HepG2 (cell line): ENCODE measurements at regions not wholly inside any gene's neighbourhood (a gene's known extent, or its start where the extent isn't known, plus 50 kb on each side); places are given as distances from the start of the nearest gene placed in this dataset.

ENCODE experiments used
- ATAC-seq: fragments of 200-7000 bp; cut with Tn5 transposase; 3 replicates; pipeline ENCODE4 v1.9.1; 2020; ENCODE audit warnings: mild to moderate bottlenecking, moderate library complexity
- BruUV-seq: library from RNA; stranded (reverse); fragments of 400-500 nt; replicated peaks from 2 replicates; lab custom pipeline; 2021; lab: Mats Ljungman, UMichigan
- CTCF ChIA-PET: fragments of 300-600 bp; formaldehyde crosslinking; extraction: SDS; loops from one replicate; lab custom pipeline; 2021; ENCODE audit warnings: low total read pairs, inconsistent platforms, low intra/inter-chr PET ratio; lab: Yijun Ruan, JAX
- POLR2A ChIA-PET: fragments of 350-600 bp; sonication (Branson Sonifier 250); formaldehyde crosslinking; loops from one replicate; lab custom pipeline; 2020; ENCODE audit warnings: antibody characterized with exemption, inconsistent platforms; lab: Yijun Ruan, JAX
- DNase-seq: peaks from one replicate; pipeline ENCODE4 v3.0.0-alpha.2; 2015; ENCODE audit warnings: low spot score
- FAIRE-seq: peaks from 3 replicates; lab custom pipeline; 2011; peaks lifted over from hg19 to GRCh38; lab: Jason Lieb, UNC
- H2AFZ ChIP-seq: one replicate; pipeline ENCODE4 v1.6.1; 2011; ENCODE audit warnings: low read length, inconsistent platforms
- H3K27ac ChIP-seq: fragments of 300-600 bp; 3 replicates; pipeline ENCODE4 v1.8.0; 2011; ENCODE audit warnings: mixed run types, mild to moderate bottlenecking, mixed read lengths, low read length, inconsistent platforms; ENCODE audit not compliant: insufficient read depth; ENCODE audit errors: extremely low read length
- H3K27me3 ChIP-seq, 2 experiments: fragments of 200-600 bp in 1 of 2; 2 replicates in 1 of 2; 3 replicates in 1 of 2; pipeline versions ENCODE4 v1.6.0 to v1.8.0; 2011; ENCODE audit warnings: low read length in 2 of 2, mild to moderate bottlenecking in 2 of 2, moderate library complexity in 2 of 2, inconsistent platforms in 1 of 2; ENCODE audit not compliant: insufficient read depth in 2 of 2, control insufficient read depth in 1 of 2
- H3K36me3 ChIP-seq, 2 experiments: fragments of 200-600 bp in 1 of 2; replicated peaks in 1 of 2; 2 replicates in 1 of 2; 3 replicates in 1 of 2; pipeline versions ENCODE4 v1.5.1 to v1.8.0; 2011; ENCODE audit warnings: low read length in 2 of 2, inconsistent platforms in 1 of 2; ENCODE audit not compliant: insufficient read depth in 2 of 2, control insufficient read depth in 1 of 2
- H3K4me1 ChIP-seq: 2 replicates; pipeline ENCODE4 v1.5.1; 2012; ENCODE audit warnings: low read length, inconsistent platforms; ENCODE audit not compliant: insufficient read depth
- H3K4me2 ChIP-seq: 2 replicates; pipeline ENCODE4 v1.6.0; 2011; ENCODE audit warnings: low read depth, low read length, inconsistent platforms
- H3K4me3 ChIP-seq, 3 experiments: fragments of 200-600 bp in 1 of 3; sonication (generic), shearing (Covaris generic) in 1 of 3; replicated peaks in 1 of 3; 2 replicates each; pipeline ENCODE4 v1.5.1; 2011 to 2016; ENCODE audit warnings: low read length in 3 of 3, inconsistent platforms in 2 of 3, low read depth in 2 of 3, mild to moderate bottlenecking in 2 of 3, control low read depth in 1 of 3, mixed read lengths in 1 of 3; ENCODE audit not compliant: insufficient read depth in 1 of 3
- H3K79me2 ChIP-seq: one replicate; pipeline ENCODE4 v1.6.1; 2011; ENCODE audit warnings: low read length, inconsistent platforms; ENCODE audit not compliant: insufficient read depth
- H3K9ac ChIP-seq: 2 replicates; pipeline ENCODE4 v1.6.0; 2011; ENCODE audit warnings: mild to moderate bottlenecking, low read depth, low read length, inconsistent platforms; ENCODE audit not compliant: insufficient read depth
- H3K9me3 ChIP-seq: 2 replicates; pipeline ENCODE4 v1.5.1; 2012; ENCODE audit warnings: mild to moderate bottlenecking, low read length
- H4K20me1 ChIP-seq: 2 replicates; pipeline ENCODE4 v1.6.0; 2011; ENCODE audit warnings: inconsistent platforms, mild to moderate bottlenecking, low read length, moderate library complexity; ENCODE audit not compliant: insufficient read depth
- AFF4 ChIP-seq: sonication (generic); formaldehyde crosslinking; IDR thresholded peaks from 2 replicates; pipeline ENCODE4 v1.4.0; 2020; ENCODE audit warnings: missing genetic modification reagents
- AHR ChIP-seq: IDR thresholded peaks from 2 replicates; pipeline ENCODE4 v1.6.1; 2018; ENCODE audit warnings: missing genetic modification reagents, missing compliant biosample characterization
- ELF4 ChIP-seq: sonication (generic); formaldehyde crosslinking; IDR thresholded peaks from 2 replicates; pipeline ENCODE4 v1.5.0; 2020; ENCODE audit warnings: missing genetic modification reagents, mild to moderate bottlenecking, moderate library complexity, borderline replicate concordance
- PBX2 ChIP-seq: IDR thresholded peaks from 2 replicates; pipeline ENCODE4 v1.6.1; 2016; ENCODE audit warnings: control low read depth
- SMAD3 ChIP-seq: sonication (generic); formaldehyde crosslinking; IDR thresholded peaks from 2 replicates; pipeline ENCODE4 v1.4.0; 2020; ENCODE audit warnings: missing genetic modification reagents
- SMC3 ChIP-seq: IDR thresholded peaks from 2 replicates; pipeline ENCODE4 v1.6.1; 2011; ENCODE audit warnings: low read length, improper control_type of control experiment
- SRSF9 ChIP-seq: fragments of 200-400 bp; formaldehyde crosslinking; IDR thresholded peaks from 2 replicates; pipeline ENCODE4 v1.6.1; 2018; ENCODE audit warnings: borderline replicate concordance, mild to moderate bottlenecking, low read depth, low read length; ENCODE audit not compliant: insufficient read depth, poor library complexity, severe bottlenecking
- THAP9 ChIP-seq: sonication (generic); formaldehyde crosslinking; IDR thresholded peaks from 2 replicates; pipeline ENCODE4; 2020; ENCODE audit warnings: missing genetic modification reagents, mild to moderate bottlenecking, borderline replicate concordance
- ZFP36L2 ChIP-seq: sonication (generic); formaldehyde crosslinking; IDR thresholded peaks from 2 replicates; pipeline ENCODE4 v1.4.0; 2020; ENCODE audit warnings: missing genetic modification reagents
- ZFP37 ChIP-seq: sonication (generic); formaldehyde crosslinking; IDR thresholded peaks from 2 replicates; pipeline ENCODE4 v1.4.0; 2020; ENCODE audit warnings: missing genetic modification reagents, borderline replicate concordance
- ZNF549 ChIP-seq: sonication (generic); formaldehyde crosslinking; IDR thresholded peaks from 2 replicates; pipeline ENCODE4 v1.5.0; 2020; ENCODE audit warnings: missing genetic modification reagents
- ZNF614 ChIP-seq: IDR thresholded peaks from 2 replicates; pipeline ENCODE4 v1.6.1; 2018; ENCODE audit warnings: missing biosample characterization, missing genetic modification reagents, inconsistent platforms, borderline replicate concordance
- ZUFSP ChIP-seq: sonication (generic); formaldehyde crosslinking; IDR thresholded peaks from 2 replicates; pipeline ENCODE4 v1.9.0; 2021; ENCODE audit warnings: missing genetic modification reagents, mild to moderate bottlenecking, borderline replicate concordance
- WGBS: methylation state at CpG from one replicate; pipeline ENCODE4 v1.1.6; 2017; ENCODE audit warnings: low lambda C conversion rate; 5-methylcytosine and 5-hydroxymethylcytosine counted together
- in situ Hi-C: cut with HindIII; loops from 2 replicates; pipeline ENCODE4 v1.10.0; 2017; ENCODE audit warnings: low pct_unique_long_range_greater_than_20kb; ENCODE audit not compliant: extremely low pct_ligation_motif_present
- intact Hi-C: fragments of 100-400 bp; cut with micrococcal nuclease; formaldehyde crosslinking; loops from one replicate; pipeline ENCODE4 v1.10.0; 2022; ENCODE audit not compliant: unreplicated experiment

GRCh38 chr12:20125276-20125798 lies 243.0 kb upstream of the PDE3A start (continued):
- no peak for TF ChIP-seq THAP9 (CRISPR knock-in tag)
- TF ChIP-seq ZUFSP (CRISPR knock-in tag) = no peak

GRCh38 chr12:20126601-20127000 lies 241.7 kb upstream of the PDE3A start:
- intact Hi-C loops (no loop called here), in situ Hi-C loops (no loop called here)
- no peak for TF ChIP-seq ELF4
- TF ChIP-seq ZNF614 = no peak
- no peak for TF ChIP-seq ZFP37 (CRISPR knock-in tag)
- TF ChIP-seq SMAD3 (CRISPR knock-in tag) = no peak
- TF ChIP-seq SRSF9 = no peak
- TF ChIP-seq PBX2 (CRISPR knock-in tag) = no peak
- TF ChIP-seq SMC3 = no peak
- no peak for TF ChIP-seq ZNF549 (CRISPR knock-in tag)
- no peak for TF ChIP-seq AHR (CRISPR knock-in tag)
- TF ChIP-seq AFF4 (CRISPR knock-in tag) = no peak
- no peak for TF ChIP-seq ZFP36L2 (CRISPR knock-in tag)
- CTCF ChIA-PET = no interaction called here
- POLR2A ChIA-PET = no interaction called here
- Histone ChIP-seq H3K9me3 (no peaks in the 10 kb centered on the region), H3K4me2 (no peak overlapping the region), H3K27ac (no peak overlapping the region), H3K79me2 (no peaks in the 10 kb centered on the region), H3K4me3 (no peak overlapping the region), H3K4me1 (no peaks in the 10 kb centered on the region), H3K9ac (no peak overlapping the region), H2AFZ (no peak overlapping the region), H3K27me3 (no peaks in the 10 kb centered on the region; a peak in 1 of 5 replicates), H3K36me3 (no peaks in the 10 kb centered on the region), H4K20me1 (no peaks in the 10 kb centered on the region)
- DNase-seq (no peak), FAIRE-seq (no peak), ATAC-seq (no peak)
- WGBS = 5% methylated on average over 4 of the region's 4 CpGs
- BruUV-seq = no TSS peak
